GM18951 (cell line): ENCODE measurements at regions not wholly inside any gene's neighbourhood (a gene's known extent, or its start where the extent isn't known, plus 50 kb on each side); places are given as distances from the start of the nearest gene placed in this dataset.

Experiments
- POLR2A ChIP-seq: IDR thresholded peaks from 4 replicates; pipeline ENCODE4 v1.6.1; 2011; ENCODE audit warnings: mild to moderate bottlenecking; ENCODE audit not compliant: insufficient read length, insufficient read depth; ENCODE audit errors: extremely low read depth
- in situ Hi-C: fragments of 300-500 bp; cut with MboI; formaldehyde crosslinking; loops from one replicate; pipeline ENCODE4 v1.12.0; 2022; ENCODE audit warnings: low sequenced_read_pairs, mixed read lengths, inconsistent platforms; ENCODE audit not compliant: unreplicated experiment

- no peak for TF ChIP-seq POLR2A
- in situ Hi-C loops, result no loop called here
Measured at GRCh38 chr11:112509300-112509699, 248.6 kb upstream of the PLET1 start.

GRCh38 chr11:112511271-112511670, 250.6 kb upstream of the PLET1 start:
- no peak for TF ChIP-seq POLR2A
- in situ Hi-C loops, result no loop called here

GRCh38 chr11:112511911-112512310, 251.3 kb upstream of the PLET1 start:
- in situ Hi-C loops, result no loop called here
- no peak for TF ChIP-seq POLR2A

- in situ Hi-C loops, result no loop called here
- no peak for TF ChIP-seq POLR2A
Measured at GRCh38 chr11:112513417-112513816, 252.8 kb upstream of the PLET1 start.

- in situ Hi-C loops, result no loop called here
- no peak for TF ChIP-seq POLR2A
Measured at GRCh38 chr11:112514011-112514740, 253.5 kb upstream of the PLET1 start.

- in situ Hi-C loops, result no loop called here
- TF ChIP-seq POLR2A, result no peak
Measured at GRCh38 chr11:112516261-112516660, 255.6 kb upstream of the PLET1 start.

GRCh38 chr11:112516755-112517154, 256.1 kb upstream of the PLET1 start:
- in situ Hi-C loops, result no loop called here
- TF ChIP-seq POLR2A, result no peak

GRCh38 chr11:112518371-112518770, 257.7 kb upstream of the PLET1 start:
- in situ Hi-C loops, result no loop called here
- TF ChIP-seq POLR2A, result no peak

- in situ Hi-C loops, result no loop called here
Measured at GRCh38 chr11:112519751-112520150, 259.1 kb upstream of the PLET1 start.

GRCh38 chr11:112520354-112520753, 259.7 kb upstream of the PLET1 start:
- TF ChIP-seq POLR2A, result no peak
- in situ Hi-C loops, result no loop called here

More at GRCh38 chr11:112519751-112520150, 259.1 kb upstream of the PLET1 start:
- no peak for TF ChIP-seq POLR2A

- no peak for TF ChIP-seq POLR2A
- in situ Hi-C loops, result no loop called here
Measured at GRCh38 chr11:112522536-112522935, 261.9 kb upstream of the PLET1 start.

- in situ Hi-C loops, result no loop called here
- TF ChIP-seq POLR2A, result no peak
Measured at GRCh38 chr11:112523031-112523430, 262.4 kb upstream of the PLET1 start.

- TF ChIP-seq POLR2A, result no peak
Measured at GRCh38 chr11:112523477-112523876, 262.8 kb upstream of the PLET1 start.

GRCh38 chr11:112523951-112524350, 263.3 kb upstream of the PLET1 start:
- no peak for TF ChIP-seq POLR2A

More at GRCh38 chr11:112523477-112523876, 262.8 kb upstream of the PLET1 start:
- in situ Hi-C loops, result no loop called here

More at GRCh38 chr11:112523951-112524350, 263.3 kb upstream of the PLET1 start:
- in situ Hi-C loops, result no loop called here
